CD14-positive monocyte (primary cell): ENCODE measurements at regions not wholly inside any gene's neighbourhood (a gene's known extent, or its start where the extent isn't known, plus 50 kb on each side); places are given as distances from the start of the nearest gene placed in this dataset.

Source experiments
- DNase-seq, 3 donors: peaks; one replicate each; pipeline ENCODE4 v3.0.0-alpha.2; 2011 to 2022
- H2AFZ ChIP-seq: 2 replicates; pipeline ENCODE4 v1.6.0; 2012; ENCODE audit warnings: mild to moderate bottlenecking, low read depth, low read length, inconsistent platforms; ENCODE audit not compliant: insufficient read depth, poor library complexity, severe bottlenecking
- H3K27ac ChIP-seq, 2 donors: 1 replicate in 1 of 2; 2 replicates in 1 of 2; pipeline ENCODE4 v1.5.1; 2012 to 2013; ENCODE audit warnings: low read length in 2 of 2, control low read depth in 1 of 2, inconsistent platforms in 1 of 2, low read depth in 1 of 2, mild to moderate bottlenecking in 1 of 2
- H3K27me3 ChIP-seq, 2 donors: one replicate each; pipeline versions ENCODE4 v1.6.0 to v1.6.1; 2011 to 2013; ENCODE audit warnings: low read length in 2 of 2; ENCODE audit not compliant: control insufficient read depth in 2 of 2, insufficient read depth in 2 of 2
- H3K36me3 ChIP-seq, 2 donors: replicated peaks in 1 of 2; 1 replicate in 1 of 2; 2 replicates in 1 of 2; pipeline versions ENCODE4 v1.5.1 to v1.6.1; 2012 to 2013; ENCODE audit warnings: low read length in 2 of 2, control low read depth in 1 of 2, inconsistent platforms in 1 of 2, mild to moderate bottlenecking in 1 of 2; ENCODE audit not compliant: insufficient read depth in 2 of 2, control insufficient read depth in 1 of 2
- H3K4me1 ChIP-seq, 2 donors: 1 replicate in 1 of 2; 2 replicates in 1 of 2; pipeline versions ENCODE4 v1.5.1 to v1.6.1; 2012 to 2013; ENCODE audit warnings: low read length in 2 of 2, control low read depth in 1 of 2, inconsistent platforms in 1 of 2, mild to moderate bottlenecking in 1 of 2, moderate library complexity in 1 of 2; ENCODE audit not compliant: insufficient read depth in 2 of 2, control insufficient read depth in 1 of 2
- H3K4me2 ChIP-seq: replicated peaks from 2 replicates; pipeline ENCODE3; 2012; ENCODE audit warnings: low read length, moderate library complexity, mild to moderate bottlenecking; ENCODE audit not compliant: poor library complexity, severe bottlenecking; ENCODE audit errors: extremely low read depth
- H3K4me3 ChIP-seq, 3 experiments: fragments of 200-600 bp in 1 of 3; sonication (generic) in 1 of 3; replicated peaks in 1 of 3; 1 replicate in 2 of 3; 2 replicates in 1 of 3; pipeline ENCODE4 v1.5.1; 2011 to 2013; ENCODE audit warnings: low read length in 3 of 3, mild to moderate bottlenecking in 3 of 3, control low read depth in 2 of 3, low read depth in 2 of 3, inconsistent platforms in 1 of 3, moderate library complexity in 1 of 3
- H3K79me2 ChIP-seq: 2 replicates; pipeline ENCODE4 v1.6.0; 2012; ENCODE audit warnings: mild to moderate bottlenecking, control low read depth, inconsistent platforms, low read length, moderate library complexity; ENCODE audit not compliant: insufficient read depth
- H3K9ac ChIP-seq: 2 replicates; pipeline ENCODE4 v1.6.0; 2017; ENCODE audit warnings: low read length, mild to moderate bottlenecking; ENCODE audit not compliant: insufficient read depth, poor library complexity, severe bottlenecking
- H3K9me3 ChIP-seq, 2 donors: replicated peaks in 1 of 2; 1 replicate in 1 of 2; 2 replicates in 1 of 2; pipeline versions ENCODE4 v1.5.1 to v1.6.1; 2012 to 2013; ENCODE audit warnings: low read length in 2 of 2, control low read depth in 1 of 2; ENCODE audit not compliant: control insufficient read depth in 1 of 2, insufficient read depth in 1 of 2
- H4K20me1 ChIP-seq: 2 replicates; pipeline ENCODE4 v1.6.0; 2012; ENCODE audit warnings: mild to moderate bottlenecking, low read length, control low read depth, moderate library complexity; ENCODE audit not compliant: insufficient read depth
- H3K27ac Mint-ChIP-seq, 7 donors: one replicate each; pipeline ENCODE4 v1.8.0; 2020; ENCODE audit warnings: mild to moderate bottlenecking in 7 of 7, mixed read lengths in 7 of 7, moderate library complexity in 6 of 7, inconsistent platforms in 2 of 7
- H3K27me3 Mint-ChIP-seq, 3 donors: one replicate each; pipeline ENCODE4 v1.8.0; 2021 to 2022; ENCODE audit warnings: low read depth in 3 of 3, mild to moderate bottlenecking in 3 of 3, mixed read lengths in 3 of 3, moderate library complexity in 3 of 3, inconsistent platforms in 1 of 3
- H3K36me3 Mint-ChIP-seq, 2 donors: one replicate each; pipeline ENCODE4 v1.8.0; 2020; ENCODE audit warnings: mixed read lengths in 2 of 2, inconsistent platforms in 1 of 2, mild to moderate bottlenecking in 1 of 2
- H3K4me1 Mint-ChIP-seq: one replicate; pipeline ENCODE4 v1.8.0; 2020; ENCODE audit warnings: mild to moderate bottlenecking, mixed read lengths
- H3K4me3 Mint-ChIP-seq, 2 donors: one replicate each; pipeline ENCODE4 v1.8.0; 2020; ENCODE audit warnings: mild to moderate bottlenecking in 2 of 2, mixed read lengths in 2 of 2, moderate library complexity in 1 of 2
- H3K9me3 Mint-ChIP-seq, 7 donors: one replicate each; pipeline ENCODE4 v1.8.0; 2020 to 2022; ENCODE audit warnings: mixed read lengths in 7 of 7, mild to moderate bottlenecking in 6 of 7, moderate library complexity in 6 of 7, inconsistent platforms in 2 of 7
- WGBS: methylation state at CpG from one replicate; pipeline ENCODE4 v1.1.5; 2013; ENCODE audit warnings: missing lambda C conversion rate; ENCODE audit not compliant: insufficient coverage; 5-methylcytosine and 5-hydroxymethylcytosine counted together
- intact Hi-C, 2 donors: fragments of 100-400 bp; cut with micrococcal nuclease; formaldehyde crosslinking; loops; one replicate each; pipeline versions ENCODE4 v1.15.0 to v1.15.1; 2023
- TF ChIP-seq, protein P1 (sequence below): fragments of 200-600 bp; IDR thresholded peaks from one replicate; pipeline ENCODE4 v1.8.0; 2022; ENCODE audit warnings: antibody characterized with exemption, mild to moderate bottlenecking

DNA sequence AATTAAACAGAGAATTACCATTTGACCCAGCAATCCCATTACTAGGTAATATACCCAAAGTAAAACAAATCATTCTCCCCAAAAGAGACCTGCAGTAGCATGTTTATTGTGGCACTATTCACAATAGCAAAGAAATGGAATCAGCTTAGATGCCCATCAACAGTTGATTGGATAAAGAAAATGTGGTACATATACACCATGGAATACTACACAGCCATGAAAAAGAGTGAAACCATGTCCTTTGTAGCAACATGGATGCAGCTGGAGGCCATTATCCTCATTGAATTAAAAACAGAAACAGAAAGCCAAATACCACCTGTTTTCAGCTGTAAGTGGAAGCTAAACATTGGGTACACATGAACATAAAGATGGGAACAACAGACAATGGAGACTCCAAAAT lies 1141.8 kb upstream of the AUTS2 start:
- Mint-ChIP-seq H3K27ac (no peak overlapping the region), H3K36me3 (no peaks in the 10 kb centered on the region), H3K9me3 (peaks cover 22 to 56% (median 25%) of the 10 kb centered on the region in 7 donors), H3K4me1 (no peaks in the 10 kb centered on the region), H3K4me3 (no peak overlapping the region), H3K27me3 (peaks cover 0 to 4% (median 0%) of the 10 kb centered on the region in 3 donors)
- Histone ChIP-seq H3K9me3 (peaks cover 39 to 51% of the 10 kb centered on the region in 2 donors), H3K79me2 (no peaks in the 10 kb centered on the region), H2AFZ (no peak overlapping the region), H3K27me3 (no peaks in the 10 kb centered on the region), H3K9ac (no peak overlapping the region), H3K4me2 (no peak overlapping the region), H4K20me1 (no peaks in the 10 kb centered on the region), H3K4me1 (no peaks in the 10 kb centered on the region), H3K36me3 (no peaks in the 10 kb centered on the region), H3K4me3 (no peak overlapping the region), H3K27ac (no peak overlapping the region)
- TF ChIP-seq, protein P1, sequence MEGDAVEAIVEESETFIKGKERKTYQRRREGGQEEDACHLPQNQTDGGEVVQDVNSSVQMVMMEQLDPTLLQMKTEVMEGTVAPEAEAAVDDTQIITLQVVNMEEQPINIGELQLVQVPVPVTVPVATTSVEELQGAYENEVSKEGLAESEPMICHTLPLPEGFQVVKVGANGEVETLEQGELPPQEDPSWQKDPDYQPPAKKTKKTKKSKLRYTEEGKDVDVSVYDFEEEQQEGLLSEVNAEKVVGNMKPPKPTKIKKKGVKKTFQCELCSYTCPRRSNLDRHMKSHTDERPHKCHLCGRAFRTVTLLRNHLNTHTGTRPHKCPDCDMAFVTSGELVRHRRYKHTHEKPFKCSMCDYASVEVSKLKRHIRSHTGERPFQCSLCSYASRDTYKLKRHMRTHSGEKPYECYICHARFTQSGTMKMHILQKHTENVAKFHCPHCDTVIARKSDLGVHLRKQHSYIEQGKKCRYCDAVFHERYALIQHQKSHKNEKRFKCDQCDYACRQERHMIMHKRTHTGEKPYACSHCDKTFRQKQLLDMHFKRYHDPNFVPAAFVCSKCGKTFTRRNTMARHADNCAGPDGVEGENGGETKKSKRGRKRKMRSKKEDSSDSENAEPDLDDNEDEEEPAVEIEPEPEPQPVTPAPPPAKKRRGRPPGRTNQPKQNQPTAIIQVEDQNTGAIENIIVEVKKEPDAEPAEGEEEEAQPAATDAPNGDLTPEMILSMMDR: no peak
- DNase-seq: no peak
- intact Hi-C loops: no loop called here

GRCh38 chr7:68457481-68457880 lies 1140.8 kb upstream of the AUTS2 start:
- H3K79me2 ChIP-seq: no peaks in the 10 kb centered on the region
- no peaks in the 10 kb centered on the region for H4K20me1 ChIP-seq
- H3K9me3 ChIP-seq: peaks cover 39 to 51% of the 10 kb centered on the region in 2 donors
- peaks cover 0 to 4% (median 0%) of the 10 kb centered on the region in 3 donors for H3K27me3 Mint-ChIP-seq
- H3K4me1 ChIP-seq: no peaks in the 10 kb centered on the region
- H2AFZ ChIP-seq: no peak overlapping the region
- peaks cover 21 to 50% (median 28%) of the 10 kb centered on the region in 7 donors for H3K9me3 Mint-ChIP-seq
- H3K27me3 ChIP-seq: no peaks in the 10 kb centered on the region
- H3K9ac ChIP-seq: no peak overlapping the region
- no peak overlapping the region for H3K4me2 ChIP-seq
- WGBS: 80% methylated on average over 5 of the region's 5 CpGs
- H3K27ac ChIP-seq: no peak overlapping the region
- no peaks in the 10 kb centered on the region for H3K4me1 Mint-ChIP-seq
- intact Hi-C loops: no loop called here
- no peak for DNase-seq
- TF ChIP-seq, protein P1: no peak
- H3K4me3 ChIP-seq: no peak overlapping the region
- H3K36me3 ChIP-seq: no peaks in the 10 kb centered on the region
- no peak overlapping the region for H3K4me3 Mint-ChIP-seq
- H3K36me3 Mint-ChIP-seq: no peaks in the 10 kb centered on the region
- no peak overlapping the region for H3K27ac Mint-ChIP-seq
